A673 (cell line): ENCODE measurements at regions not wholly inside any gene's neighbourhood (a gene's known extent, or its start where the extent isn't known, plus 50 kb on each side); places are given as distances from the start of the nearest gene placed in this dataset.

Experiments used
- EZH2 ChIP-seq: fragments of 200-600 bp; sonication (generic); IDR thresholded peaks from 2 replicates; pipeline ENCODE4 v1.6.1; 2017; ENCODE audit warnings: borderline replicate concordance, low read depth, mild to moderate bottlenecking, mixed read lengths, antibody characterized with exemption, low read length; ENCODE audit not compliant: poor library complexity, severe bottlenecking
- TF ChIP-seq, protein P1 (sequence below): fragments of 300-800, 200-600 bp; sonication (generic); conservative IDR thresholded peaks from 2 replicates; pipeline ENCODE4 v1.5.1; 2017; ENCODE audit warnings: low read depth, mild to moderate bottlenecking, antibody characterized with exemption, low read length, moderate library complexity, mixed read lengths

DNA sequence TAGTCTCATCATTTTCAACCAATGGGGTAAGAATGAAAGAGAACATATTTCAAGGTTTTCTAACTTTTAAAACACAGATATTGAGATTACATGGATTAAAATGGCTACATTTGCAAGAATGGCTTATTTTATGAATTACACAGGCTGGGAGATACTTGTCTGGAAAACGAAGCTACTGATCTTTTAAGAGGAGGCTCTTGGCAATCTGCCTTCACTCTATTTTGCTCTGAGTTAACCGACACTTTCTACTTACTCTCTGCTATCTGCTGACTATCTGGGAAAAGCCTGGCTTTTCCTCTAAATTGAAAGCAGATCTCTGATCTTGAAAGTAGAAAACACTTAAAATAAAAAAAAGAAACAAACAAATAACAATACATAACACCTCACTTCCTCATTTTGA, 325.4 kb upstream of the LINC00305 start:
- no peak for TF ChIP-seq EZH2
- TF ChIP-seq, protein P1, sequence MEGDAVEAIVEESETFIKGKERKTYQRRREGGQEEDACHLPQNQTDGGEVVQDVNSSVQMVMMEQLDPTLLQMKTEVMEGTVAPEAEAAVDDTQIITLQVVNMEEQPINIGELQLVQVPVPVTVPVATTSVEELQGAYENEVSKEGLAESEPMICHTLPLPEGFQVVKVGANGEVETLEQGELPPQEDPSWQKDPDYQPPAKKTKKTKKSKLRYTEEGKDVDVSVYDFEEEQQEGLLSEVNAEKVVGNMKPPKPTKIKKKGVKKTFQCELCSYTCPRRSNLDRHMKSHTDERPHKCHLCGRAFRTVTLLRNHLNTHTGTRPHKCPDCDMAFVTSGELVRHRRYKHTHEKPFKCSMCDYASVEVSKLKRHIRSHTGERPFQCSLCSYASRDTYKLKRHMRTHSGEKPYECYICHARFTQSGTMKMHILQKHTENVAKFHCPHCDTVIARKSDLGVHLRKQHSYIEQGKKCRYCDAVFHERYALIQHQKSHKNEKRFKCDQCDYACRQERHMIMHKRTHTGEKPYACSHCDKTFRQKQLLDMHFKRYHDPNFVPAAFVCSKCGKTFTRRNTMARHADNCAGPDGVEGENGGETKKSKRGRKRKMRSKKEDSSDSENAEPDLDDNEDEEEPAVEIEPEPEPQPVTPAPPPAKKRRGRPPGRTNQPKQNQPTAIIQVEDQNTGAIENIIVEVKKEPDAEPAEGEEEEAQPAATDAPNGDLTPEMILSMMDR: no peak
